WTC11 (cell line): ENCODE measurements at regions not wholly inside any gene's neighbourhood (a gene's known extent, or its start where the extent isn't known, plus 50 kb on each side); places are given as distances from the start of the nearest gene placed in this dataset.

Experiments used
- ATAC-seq: fragments of 200-7000 bp; cut with Tn5 transposase; 2 replicates; pipeline ENCODE4 v1.10.0; 2021; ENCODE audit warnings: mild to moderate bottlenecking, moderate library complexity
- CTCF ChIA-PET: fragments of 300-600 bp; sonication (Branson Sonifier 250); formaldehyde crosslinking; loops from one replicate; lab custom pipeline; 2021; ENCODE audit warnings: antibody characterized with exemption; lab: Charles Lee
- POLR2A ChIA-PET: fragments of 350-600 bp; sonication (Branson Sonifier 250); formaldehyde crosslinking; loops from one replicate; lab custom pipeline; 2021; ENCODE audit warnings: antibody characterized with exemption; lab: Charles Lee
- DNase-seq: peaks from one replicate; pipeline ENCODE4 v3.0.0; 2021; ENCODE audit warnings: low spot score
- H3K27ac Mint-ChIP-seq: 2 replicates; pipeline ENCODE4 v1.8.0; 2021; ENCODE audit warnings: mixed read lengths
- H3K27me3 Mint-ChIP-seq: 2 replicates; pipeline ENCODE4 v1.8.0; 2021; ENCODE audit warnings: low read depth, mild to moderate bottlenecking, moderate library complexity, mixed read lengths
- H3K36me3 Mint-ChIP-seq: 2 replicates; pipeline ENCODE4 v1.8.0; 2021; ENCODE audit warnings: mixed read lengths
- H3K4me1 Mint-ChIP-seq: 2 replicates; pipeline ENCODE4 v1.8.0; 2022; ENCODE audit warnings: mixed read lengths
- H3K4me3 Mint-ChIP-seq: 2 replicates; pipeline ENCODE4 v1.8.0; 2021; ENCODE audit warnings: mild to moderate bottlenecking, moderate library complexity, mixed read lengths
- H3K9me3 Mint-ChIP-seq: 2 replicates; pipeline ENCODE4 v1.8.0; 2021; ENCODE audit warnings: mixed read lengths
- CBFB ChIP-seq: sonication (generic); formaldehyde crosslinking; IDR thresholded peaks from 2 replicates; pipeline ENCODE4 v1.8.1; 2022; ENCODE audit warnings: mild to moderate bottlenecking, low read depth, missing genetic modification reagents
- CREM ChIP-seq: sonication (generic); formaldehyde crosslinking; IDR thresholded peaks from 2 replicates; pipeline ENCODE4 v1.8.1; 2022; ENCODE audit warnings: mild to moderate bottlenecking, missing genetic modification reagents, moderate library complexity
- EMX1 ChIP-seq: fragments of 250-450 bp; sonication (Bioruptor Pico); IDR thresholded peaks from 2 replicates; pipeline ENCODE4 v1.8.0; 2021; ENCODE audit warnings: mild to moderate bottlenecking
- FOXJ3 ChIP-seq: sonication (generic); formaldehyde crosslinking; IDR thresholded peaks from 2 replicates; pipeline ENCODE4 v1.9.0; 2021; ENCODE audit warnings: missing genetic modification reagents, mild to moderate bottlenecking, borderline replicate concordance
- GABPB1 ChIP-seq: sonication (generic); formaldehyde crosslinking; IDR thresholded peaks from 2 replicates; pipeline ENCODE4 v1.8.1; 2023; ENCODE audit warnings: mild to moderate bottlenecking, missing genetic modification reagents
- IRF2 ChIP-seq: sonication (generic); formaldehyde crosslinking; IDR thresholded peaks from 2 replicates; pipeline ENCODE4 v1.8.0; 2022; ENCODE audit warnings: low read depth, missing genetic modification reagents, borderline replicate concordance
- NFE2L1 ChIP-seq: sonication (generic); formaldehyde crosslinking; IDR thresholded peaks from 2 replicates; pipeline ENCODE4 v1.8.1; 2023; ENCODE audit warnings: missing genetic modification reagents
- NR1H2 ChIP-seq: sonication (generic); formaldehyde crosslinking; IDR thresholded peaks from 2 replicates; pipeline ENCODE4 v1.9.0; 2021; ENCODE audit warnings: mild to moderate bottlenecking, moderate library complexity, missing genetic modification reagents
- TP53 ChIP-seq: sonication (generic); formaldehyde crosslinking; IDR thresholded peaks from 2 replicates; pipeline ENCODE4 v1.8.1; 2023; ENCODE audit warnings: mild to moderate bottlenecking, missing genetic modification reagents
- ZNF219 ChIP-seq: sonication (generic); formaldehyde crosslinking; IDR thresholded peaks from 2 replicates; pipeline ENCODE4 v1.8.0; 2023; ENCODE audit warnings: missing genetic modification reagents, mild to moderate bottlenecking, borderline replicate concordance
- TF ChIP-seq, protein P1 (sequence below): fragments of 250-450 bp; sonication (Bioruptor Pico); IDR thresholded peaks from 2 replicates; pipeline ENCODE4 v1.9.0; 2021; ENCODE audit warnings: mild to moderate bottlenecking
- TF ChIP-seq, protein P2 (sequence below): sonication (generic); formaldehyde crosslinking; IDR thresholded peaks from 2 replicates; pipeline ENCODE4 v1.8.0; 2022; ENCODE audit warnings: mild to moderate bottlenecking, missing genetic modification reagents
- TF ChIP-seq, protein P3 (sequence below): fragments of 250-450 bp; sonication (Bioruptor Pico); IDR thresholded peaks from 2 replicates; pipeline ENCODE4 v2.1.2; 2022; ENCODE audit warnings: mild to moderate bottlenecking, moderate library complexity
- TF ChIP-seq, protein P4 (sequence below): sonication (generic); formaldehyde crosslinking; IDR thresholded peaks from 2 replicates; pipeline ENCODE4 v1.8.1; 2023; ENCODE audit warnings: mild to moderate bottlenecking, missing genetic modification reagents, moderate library complexity
- TF ChIP-seq, protein P5 (sequence below): sonication (generic); formaldehyde crosslinking; IDR thresholded peaks from 2 replicates; pipeline ENCODE4 v1.8.1; 2023; ENCODE audit warnings: mild to moderate bottlenecking, missing genetic modification reagents
- TF ChIP-seq, protein P6 (sequence below): sonication (generic); formaldehyde crosslinking; IDR thresholded peaks from 2 replicates; pipeline ENCODE4 v1.8.1; 2022; ENCODE audit warnings: missing genetic modification reagents, borderline replicate concordance
- TF ChIP-seq, protein P7 (sequence below): fragments of 250-450 bp; sonication (Bioruptor Pico); conservative IDR thresholded peaks from 2 replicates; pipeline ENCODE4 v1.9.0; 2021; ENCODE audit warnings: mild to moderate bottlenecking

DNA sequence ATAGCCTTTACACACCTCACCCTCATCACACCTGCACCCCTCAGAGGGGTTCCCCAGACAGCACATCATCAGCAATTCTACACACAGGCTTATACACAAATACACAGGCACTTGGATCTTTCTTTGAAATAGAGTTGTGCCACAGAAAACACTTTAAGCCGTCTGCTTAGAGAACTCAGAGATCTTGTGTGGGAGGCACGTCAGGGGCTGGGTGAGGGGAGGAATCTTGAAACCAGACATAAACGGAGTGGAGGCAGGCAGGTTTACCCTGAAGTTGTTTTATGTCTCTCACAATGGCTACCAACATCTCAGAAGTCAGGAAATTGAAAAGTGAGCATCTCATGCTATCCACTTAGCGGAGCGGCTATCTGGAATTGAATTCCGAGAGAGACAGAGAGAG lies 151.9 kb upstream of the GJB5 start (continued):
- TF ChIP-seq NFE2L1 (CRISPR knock-in tag), result no peak
- TF ChIP-seq, protein P1, sequence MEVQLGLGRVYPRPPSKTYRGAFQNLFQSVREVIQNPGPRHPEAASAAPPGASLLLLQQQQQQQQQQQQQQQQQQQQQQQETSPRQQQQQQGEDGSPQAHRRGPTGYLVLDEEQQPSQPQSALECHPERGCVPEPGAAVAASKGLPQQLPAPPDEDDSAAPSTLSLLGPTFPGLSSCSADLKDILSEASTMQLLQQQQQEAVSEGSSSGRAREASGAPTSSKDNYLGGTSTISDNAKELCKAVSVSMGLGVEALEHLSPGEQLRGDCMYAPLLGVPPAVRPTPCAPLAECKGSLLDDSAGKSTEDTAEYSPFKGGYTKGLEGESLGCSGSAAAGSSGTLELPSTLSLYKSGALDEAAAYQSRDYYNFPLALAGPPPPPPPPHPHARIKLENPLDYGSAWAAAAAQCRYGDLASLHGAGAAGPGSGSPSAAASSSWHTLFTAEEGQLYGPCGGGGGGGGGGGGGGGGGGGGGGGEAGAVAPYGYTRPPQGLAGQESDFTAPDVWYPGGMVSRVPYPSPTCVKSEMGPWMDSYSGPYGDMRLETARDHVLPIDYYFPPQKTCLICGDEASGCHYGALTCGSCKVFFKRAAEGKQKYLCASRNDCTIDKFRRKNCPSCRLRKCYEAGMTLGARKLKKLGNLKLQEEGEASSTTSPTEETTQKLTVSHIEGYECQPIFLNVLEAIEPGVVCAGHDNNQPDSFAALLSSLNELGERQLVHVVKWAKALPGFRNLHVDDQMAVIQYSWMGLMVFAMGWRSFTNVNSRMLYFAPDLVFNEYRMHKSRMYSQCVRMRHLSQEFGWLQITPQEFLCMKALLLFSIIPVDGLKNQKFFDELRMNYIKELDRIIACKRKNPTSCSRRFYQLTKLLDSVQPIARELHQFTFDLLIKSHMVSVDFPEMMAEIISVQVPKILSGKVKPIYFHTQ, result no peak
- TF ChIP-seq, protein P2, sequence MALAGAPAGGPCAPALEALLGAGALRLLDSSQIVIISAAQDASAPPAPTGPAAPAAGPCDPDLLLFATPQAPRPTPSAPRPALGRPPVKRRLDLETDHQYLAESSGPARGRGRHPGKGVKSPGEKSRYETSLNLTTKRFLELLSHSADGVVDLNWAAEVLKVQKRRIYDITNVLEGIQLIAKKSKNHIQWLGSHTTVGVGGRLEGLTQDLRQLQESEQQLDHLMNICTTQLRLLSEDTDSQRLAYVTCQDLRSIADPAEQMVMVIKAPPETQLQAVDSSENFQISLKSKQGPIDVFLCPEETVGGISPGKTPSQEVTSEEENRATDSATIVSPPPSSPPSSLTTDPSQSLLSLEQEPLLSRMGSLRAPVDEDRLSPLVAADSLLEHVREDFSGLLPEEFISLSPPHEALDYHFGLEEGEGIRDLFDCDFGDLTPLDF (CRISPR knock-in tag), result no peak
- TF ChIP-seq, protein P3, sequence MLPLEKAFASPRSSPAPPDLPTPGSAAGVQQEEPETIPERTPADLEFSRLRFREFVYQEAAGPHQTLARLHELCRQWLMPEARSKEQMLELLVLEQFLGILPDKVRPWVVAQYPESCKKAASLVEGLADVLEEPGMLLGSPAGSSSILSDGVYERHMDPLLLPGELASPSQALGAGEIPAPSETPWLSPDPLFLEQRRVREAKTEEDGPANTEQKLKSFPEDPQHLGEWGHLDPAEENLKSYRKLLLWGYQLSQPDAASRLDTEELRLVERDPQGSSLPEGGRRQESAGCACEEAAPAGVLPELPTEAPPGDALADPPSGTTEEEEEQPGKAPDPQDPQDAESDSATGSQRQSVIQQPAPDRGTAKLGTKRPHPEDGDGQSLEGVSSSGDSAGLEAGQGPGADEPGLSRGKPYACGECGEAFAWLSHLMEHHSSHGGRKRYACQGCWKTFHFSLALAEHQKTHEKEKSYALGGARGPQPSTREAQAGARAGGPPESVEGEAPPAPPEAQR (CRISPR knock-in tag), result no peak
- TF ChIP-seq, protein P4, sequence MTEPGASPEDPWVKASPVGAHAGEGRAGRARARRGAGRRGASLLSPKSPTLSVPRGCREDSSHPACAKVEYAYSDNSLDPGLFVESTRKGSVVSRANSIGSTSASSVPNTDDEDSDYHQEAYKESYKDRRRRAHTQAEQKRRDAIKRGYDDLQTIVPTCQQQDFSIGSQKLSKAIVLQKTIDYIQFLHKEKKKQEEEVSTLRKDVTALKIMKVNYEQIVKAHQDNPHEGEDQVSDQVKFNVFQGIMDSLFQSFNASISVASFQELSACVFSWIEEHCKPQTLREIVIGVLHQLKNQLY, result no peak
- no peak for TF ChIP-seq EMX1 (CRISPR knock-in tag)
- TF ChIP-seq NR1H2 (CRISPR knock-in tag), result no peak
- TF ChIP-seq, protein P5, sequence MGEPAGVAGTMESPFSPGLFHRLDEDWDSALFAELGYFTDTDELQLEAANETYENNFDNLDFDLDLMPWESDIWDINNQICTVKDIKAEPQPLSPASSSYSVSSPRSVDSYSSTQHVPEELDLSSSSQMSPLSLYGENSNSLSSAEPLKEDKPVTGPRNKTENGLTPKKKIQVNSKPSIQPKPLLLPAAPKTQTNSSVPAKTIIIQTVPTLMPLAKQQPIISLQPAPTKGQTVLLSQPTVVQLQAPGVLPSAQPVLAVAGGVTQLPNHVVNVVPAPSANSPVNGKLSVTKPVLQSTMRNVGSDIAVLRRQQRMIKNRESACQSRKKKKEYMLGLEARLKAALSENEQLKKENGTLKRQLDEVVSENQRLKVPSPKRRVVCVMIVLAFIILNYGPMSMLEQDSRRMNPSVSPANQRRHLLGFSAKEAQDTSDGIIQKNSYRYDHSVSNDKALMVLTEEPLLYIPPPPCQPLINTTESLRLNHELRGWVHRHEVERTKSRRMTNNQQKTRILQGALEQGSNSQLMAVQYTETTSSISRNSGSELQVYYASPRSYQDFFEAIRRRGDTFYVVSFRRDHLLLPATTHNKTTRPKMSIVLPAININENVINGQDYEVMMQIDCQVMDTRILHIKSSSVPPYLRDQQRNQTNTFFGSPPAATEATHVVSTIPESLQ (CRISPR knock-in tag), result no peak

DNA sequence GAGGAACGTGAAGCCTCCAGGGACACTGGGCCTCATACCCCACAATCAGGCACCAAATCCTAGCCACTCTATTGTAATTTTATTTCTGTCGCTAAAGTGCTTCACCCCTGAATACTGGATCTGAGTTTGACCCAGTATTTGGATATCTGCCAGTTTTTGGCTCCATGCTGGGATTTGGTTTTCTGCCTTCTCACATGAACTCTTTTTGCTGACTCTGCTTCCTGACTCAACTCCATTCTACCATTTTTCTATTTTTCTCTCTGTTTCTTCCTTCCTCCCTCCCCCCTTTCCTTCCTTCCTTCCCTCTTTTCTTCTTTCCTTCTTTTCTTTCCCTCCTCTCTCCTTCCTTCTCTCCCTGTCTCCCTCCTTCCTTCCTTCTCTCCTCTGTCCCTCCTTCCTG lies 151.3 kb upstream of the GJB5 start:
- Mint-ChIP-seq H3K27me3 (peaks cover 9% of the 10 kb centered on the region), H3K36me3 (no peaks in the 10 kb centered on the region), H3K4me3 (no peak overlapping the region), H3K4me1 (0 out of 2 replicates have a peak, but pooled peaks cover 4% of the 10 kb centered on the region), H3K27ac (no peak overlapping the region), H3K9me3 (no peaks in the 10 kb centered on the region)
- TF ChIP-seq, protein P6, sequence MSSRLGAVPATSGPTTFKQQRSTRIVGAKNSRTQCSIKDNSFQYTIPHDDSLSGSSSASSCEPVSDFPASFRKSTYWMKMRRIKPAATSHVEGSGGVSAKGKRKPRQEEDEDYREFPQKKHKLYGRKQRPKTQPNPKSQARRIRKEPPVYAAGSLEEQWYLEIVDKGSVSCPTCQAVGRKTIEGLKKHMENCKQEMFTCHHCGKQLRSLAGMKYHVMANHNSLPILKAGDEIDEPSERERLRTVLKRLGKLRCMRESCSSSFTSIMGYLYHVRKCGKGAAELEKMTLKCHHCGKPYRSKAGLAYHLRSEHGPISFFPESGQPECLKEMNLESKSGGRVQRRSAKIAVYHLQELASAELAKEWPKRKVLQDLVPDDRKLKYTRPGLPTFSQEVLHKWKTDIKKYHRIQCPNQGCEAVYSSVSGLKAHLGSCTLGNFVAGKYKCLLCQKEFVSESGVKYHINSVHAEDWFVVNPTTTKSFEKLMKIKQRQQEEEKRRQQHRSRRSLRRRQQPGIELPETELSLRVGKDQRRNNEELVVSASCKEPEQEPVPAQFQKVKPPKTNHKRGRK (CRISPR knock-in tag), result no peak
- TF ChIP-seq ZNF219 (CRISPR knock-in tag), result no peak
- TF ChIP-seq, protein P7, sequence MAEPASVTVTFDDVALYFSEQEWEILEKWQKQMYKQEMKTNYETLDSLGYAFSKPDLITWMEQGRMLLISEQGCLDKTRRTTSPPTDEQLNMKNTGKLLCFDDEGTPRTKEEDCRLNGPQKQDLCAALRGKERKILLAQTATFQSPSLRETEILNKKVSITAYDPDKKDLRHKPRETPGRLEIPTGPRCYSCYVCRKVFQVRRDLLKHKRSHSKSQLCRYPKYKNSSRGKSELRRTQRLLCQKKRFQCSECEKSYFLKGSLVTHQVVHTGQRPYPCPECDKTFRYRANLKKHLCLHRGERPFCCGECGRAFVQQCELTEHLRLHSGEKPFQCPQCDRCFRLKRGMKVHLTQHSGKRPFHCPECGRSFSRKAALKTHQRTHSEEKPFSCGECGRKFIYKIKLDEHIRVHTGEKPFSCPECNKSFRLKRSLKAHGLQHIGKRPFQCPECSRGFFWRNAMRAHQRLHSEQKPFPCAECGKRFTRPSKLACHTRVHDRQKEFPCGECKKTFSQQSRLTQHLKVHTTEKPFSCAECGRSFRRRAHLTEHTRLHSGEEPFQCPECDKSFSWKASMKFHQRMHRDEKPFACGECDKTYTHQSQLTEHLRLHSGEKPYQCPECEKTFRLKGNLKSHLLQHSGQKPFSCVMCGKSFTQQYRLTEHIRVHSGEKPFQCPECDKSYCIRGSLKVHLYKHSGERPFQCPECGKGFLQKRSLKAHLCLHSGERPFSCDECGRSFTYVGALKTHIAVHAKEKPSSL, result no peak
- no peak for TF ChIP-seq TP53
- TF ChIP-seq FOXJ3 (CRISPR knock-in tag), result no peak
- no peak for TF ChIP-seq GABPB1 (CRISPR knock-in tag)
- no peak for TF ChIP-seq CBFB (CRISPR knock-in tag)
- no peak for TF ChIP-seq NR1H2 (CRISPR knock-in tag)
- no peak for TF ChIP-seq CREM
- TF ChIP-seq, protein P2 (CRISPR knock-in tag), result no peak
- no peak for TF ChIP-seq IRF2 (CRISPR knock-in tag)
- ChIA-PET POLR2A (no interaction called here), CTCF (interaction anchor here (0.8 kb wide), 1 partner anchor 139 kb away, joined by 3 read pairs; no protein-coding TSS in a partner anchor)
- ATAC-seq (no peak), DNase-seq (no peak)
